Activated naive CD8-positive, alpha-beta T cell treated with anti-CD3 and anti-CD28 coated beads, Interleukin-2, amount 50 U/mL, for 24 hours (primary cell): ENCODE measurements at regions not wholly inside any gene's neighbourhood (a gene's known extent, or its start where the extent isn't known, plus 50 kb on each side); places are given as distances from the start of the nearest gene placed in this dataset.

Experiments used
- ATAC-seq: fragments of 150-1000 bp; cut with Tn5 transposase; one replicate; pipeline ENCODE4 v1.10.0; 2021
- DNase-seq: peaks from one replicate; pipeline ENCODE4 v3.0.0; 2021
- H3K27ac Mint-ChIP-seq: one replicate; pipeline ENCODE4 v1.8.0; 2021; ENCODE audit warnings: mild to moderate bottlenecking, mixed read lengths
- H3K27me3 Mint-ChIP-seq: one replicate; pipeline ENCODE4 v1.8.0; 2021; ENCODE audit warnings: mixed read lengths
- H3K36me3 Mint-ChIP-seq: one replicate; pipeline ENCODE4 v1.8.0; 2021; ENCODE audit warnings: low read depth, mixed read lengths
- H3K4me1 Mint-ChIP-seq: one replicate; pipeline ENCODE4 v1.8.0; 2021; ENCODE audit warnings: mixed read lengths
- H3K4me3 Mint-ChIP-seq: one replicate; pipeline ENCODE4 v1.8.0; 2021; ENCODE audit warnings: mild to moderate bottlenecking, moderate library complexity, mixed read lengths
- H3K9me3 Mint-ChIP-seq: one replicate; pipeline ENCODE4 v1.8.0; 2021; ENCODE audit warnings: mixed read lengths

GRCh38 chr21:35150562-35151226, 101.6 kb upstream of the RUNX1 start:
- peak overlapping the region; percentile 90 for H3K27ac Mint-ChIP-seq
- ATAC-seq (peak; percentile 75), DNase-seq (no peak)
- H3K4me1 Mint-ChIP-seq: peaks cover 62% of the 10 kb centered on the region
- peaks cover 13% of the 10 kb centered on the region for H3K9me3 Mint-ChIP-seq
- H3K4me3 Mint-ChIP-seq: peak overlapping the region; percentile 66
- no peaks in the 10 kb centered on the region for H3K27me3 Mint-ChIP-seq
- H3K36me3 Mint-ChIP-seq: peaks cover 11% of the 10 kb centered on the region

GRCh38 chr21:35149698-35150097, 100.6 kb upstream of the RUNX1 start:
- H3K9me3 Mint-ChIP-seq: peaks cover 13% of the 10 kb centered on the region
- ATAC-seq (peak; percentile 65), DNase-seq (no peak)
- H3K4me1 Mint-ChIP-seq: peaks cover 63% of the 10 kb centered on the region
- peak overlapping the region; percentile 22 for H3K4me3 Mint-ChIP-seq
- H3K27me3 Mint-ChIP-seq: no peaks in the 10 kb centered on the region
- H3K36me3 Mint-ChIP-seq: peaks cover 11% of the 10 kb centered on the region
- peak overlapping the region; percentile 90 for H3K27ac Mint-ChIP-seq

GRCh38 chr21:35147439-35147838, 98.3 kb upstream of the RUNX1 start:
- H3K4me1 Mint-ChIP-seq: peaks cover 69% of the 10 kb centered on the region
- no peak overlapping the region for H3K4me3 Mint-ChIP-seq
- peaks cover 13% of the 10 kb centered on the region for H3K9me3 Mint-ChIP-seq
- H3K27ac Mint-ChIP-seq: no peak overlapping the region
- DNase-seq (no peak), ATAC-seq (no peak)
- no peaks in the 10 kb centered on the region for H3K27me3 Mint-ChIP-seq
- H3K36me3 Mint-ChIP-seq: peaks cover 11% of the 10 kb centered on the region

DNA sequence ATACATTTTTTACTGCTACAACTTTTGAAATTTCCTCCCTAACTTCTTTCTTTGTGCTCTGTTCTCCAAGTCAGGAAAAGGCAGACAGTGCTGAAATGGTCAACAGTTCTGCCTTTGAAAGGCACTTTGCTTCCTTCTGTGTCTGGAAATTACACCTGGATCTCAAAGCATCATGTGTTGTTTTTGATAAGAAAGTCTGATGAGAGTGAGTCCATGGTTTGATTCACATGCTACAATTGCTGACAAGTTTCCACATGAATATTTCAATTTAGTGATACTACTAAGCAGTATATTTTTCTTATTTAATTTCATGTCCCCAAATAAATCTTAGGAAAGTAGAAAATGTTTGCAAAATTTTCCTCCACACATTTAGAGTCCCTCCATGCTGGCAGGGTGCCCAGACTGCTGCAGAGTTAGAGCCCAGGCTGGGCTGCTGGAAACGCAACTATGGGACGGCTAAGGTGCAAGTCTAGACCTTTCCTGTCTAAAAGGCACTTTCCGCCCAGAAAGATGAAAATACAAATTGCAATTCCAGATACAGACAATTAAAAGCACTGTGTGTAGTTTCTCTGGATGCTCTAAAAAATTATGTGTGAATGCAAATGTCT, 96.6 kb upstream of the RUNX1 start:
- H3K27ac Mint-ChIP-seq: no peak overlapping the region

GRCh38 chr21:35144978-35145377, 95.9 kb upstream of the RUNX1 start:
- H3K27me3 Mint-ChIP-seq: no peaks in the 10 kb centered on the region
- H3K27ac Mint-ChIP-seq: no peak overlapping the region
- H3K4me1 Mint-ChIP-seq: peaks cover 61% of the 10 kb centered on the region
- peaks cover 5% of the 10 kb centered on the region for H3K36me3 Mint-ChIP-seq
- H3K9me3 Mint-ChIP-seq: peaks cover 5% of the 10 kb centered on the region
- H3K4me3 Mint-ChIP-seq: no peak overlapping the region
- DNase-seq: no peak
- ATAC-seq: no peak

More for the DNA sequence above, 96.6 kb upstream of the RUNX1 start:
- no peak for DNase-seq
- Mint-ChIP-seq H3K9me3 (peaks cover 13% of the 10 kb centered on the region), H3K4me1 (peaks cover 61% of the 10 kb centered on the region), H3K36me3 (peaks cover 11% of the 10 kb centered on the region), H3K27me3 (no peaks in the 10 kb centered on the region), H3K4me3 (no peak overlapping the region)
- ATAC-seq: no peak

- H3K27ac Mint-ChIP-seq: no peak overlapping the region
- ATAC-seq (no peak), DNase-seq (no peak)
- peaks cover 60% of the 10 kb centered on the region for H3K4me1 Mint-ChIP-seq
- no peak overlapping the region for H3K4me3 Mint-ChIP-seq
- no peaks in the 10 kb centered on the region for H3K36me3 Mint-ChIP-seq
- peaks cover 4% of the 10 kb centered on the region for H3K9me3 Mint-ChIP-seq
- H3K27me3 Mint-ChIP-seq: no peaks in the 10 kb centered on the region
Measured at GRCh38 chr21:35142036-35142815, 93.1 kb upstream of the RUNX1 start.

GRCh38 chr21:35139382-35139715, 90.2 kb upstream of the RUNX1 start:
- Mint-ChIP-seq H3K9me3 (peaks cover 4% of the 10 kb centered on the region), H3K27me3 (no peaks in the 10 kb centered on the region), H3K27ac (peak overlapping the region; percentile 97), H3K36me3 (no peaks in the 10 kb centered on the region), H3K4me3 (peak overlapping the region; percentile 74), H3K4me1 (peaks cover 51% of the 10 kb centered on the region)
- DNase-seq (no peak), ATAC-seq (peak; percentile 74)

GRCh38 chr21:35138665-35139381, 89.7 kb upstream of the RUNX1 start:
- Mint-ChIP-seq H3K4me3 (peak overlapping the region; percentile 74), H3K9me3 (peaks cover 4% of the 10 kb centered on the region), H3K27me3 (no peaks in the 10 kb centered on the region), H3K36me3 (no peaks in the 10 kb centered on the region), H3K27ac (peak overlapping the region; percentile 97), H3K4me1 (peaks cover 49% of the 10 kb centered on the region)
- DNase-seq: peak; percentile 76
- peak; percentile 98 for ATAC-seq

- no peak for ATAC-seq
- H3K27me3 Mint-ChIP-seq: no peaks in the 10 kb centered on the region
- no peaks in the 10 kb centered on the region for H3K36me3 Mint-ChIP-seq
- H3K27ac Mint-ChIP-seq: peak overlapping the region; percentile 53
- peaks cover 3% of the 10 kb centered on the region for H3K9me3 Mint-ChIP-seq
- peaks cover 47% of the 10 kb centered on the region for H3K4me1 Mint-ChIP-seq
- DNase-seq: no peak
- no peak overlapping the region for H3K4me3 Mint-ChIP-seq
Measured at GRCh38 chr21:35136586-35137219, 87.6 kb upstream of the RUNX1 start.

GRCh38 chr21:35136106-35136505, 87.0 kb upstream of the RUNX1 start:
- Mint-ChIP-seq H3K27ac (no peak overlapping the region), H3K36me3 (no peaks in the 10 kb centered on the region), H3K4me1 (peaks cover 44% of the 10 kb centered on the region), H3K27me3 (no peaks in the 10 kb centered on the region), H3K4me3 (no peak overlapping the region), H3K9me3 (no peaks in the 10 kb centered on the region)
- DNase-seq (no peak), ATAC-seq (no peak)

- H3K27ac Mint-ChIP-seq: no peak overlapping the region
- no peak overlapping the region for H3K4me3 Mint-ChIP-seq
- no peaks in the 10 kb centered on the region for H3K36me3 Mint-ChIP-seq
Measured at GRCh38 chr21:35135481-35135880, 86.4 kb upstream of the RUNX1 start.

GRCh38 chr21:35134309-35134708, 85.2 kb upstream of the RUNX1 start:
- no peak overlapping the region for H3K27ac Mint-ChIP-seq
- no peaks in the 10 kb centered on the region for H3K36me3 Mint-ChIP-seq
- DNase-seq (no peak), ATAC-seq (no peak)
- peaks cover 2% of the 10 kb centered on the region for H3K9me3 Mint-ChIP-seq
- no peaks in the 10 kb centered on the region for H3K27me3 Mint-ChIP-seq
- peaks cover 28% of the 10 kb centered on the region for H3K4me1 Mint-ChIP-seq
- H3K4me3 Mint-ChIP-seq: no peak overlapping the region

More at GRCh38 chr21:35135481-35135880, 86.4 kb upstream of the RUNX1 start:
- Mint-ChIP-seq H3K27me3 (no peaks in the 10 kb centered on the region), H3K9me3 (no peaks in the 10 kb centered on the region), H3K4me1 (peaks cover 37% of the 10 kb centered on the region)
- ATAC-seq (no peak), DNase-seq (no peak)

- DNase-seq (no peak), ATAC-seq (no peak)
- H3K4me3 Mint-ChIP-seq: no peak overlapping the region
- H3K9me3 Mint-ChIP-seq: peaks cover 26% of the 10 kb centered on the region
- no peak overlapping the region for H3K27ac Mint-ChIP-seq
- H3K4me1 Mint-ChIP-seq: no peaks in the 10 kb centered on the region
- no peaks in the 10 kb centered on the region for H3K27me3 Mint-ChIP-seq
- H3K36me3 Mint-ChIP-seq: no peaks in the 10 kb centered on the region
Measured at GRCh38 chr21:35128536-35128935, 79.4 kb upstream of the RUNX1 start.

- Mint-ChIP-seq H3K4me1 (no peaks in the 10 kb centered on the region), H3K9me3 (peaks cover 31% of the 10 kb centered on the region), H3K4me3 (no peak overlapping the region), H3K27ac (no peak overlapping the region), H3K27me3 (no peaks in the 10 kb centered on the region), H3K36me3 (no peaks in the 10 kb centered on the region)
- DNase-seq: no peak
- no peak for ATAC-seq
Measured at GRCh38 chr21:35127851-35128250, 78.7 kb upstream of the RUNX1 start.
